Brain microvascular endothelial cell (primary cell): ENCODE measurements at regions not wholly inside any gene's neighbourhood (a gene's known extent, or its start where the extent isn't known, plus 50 kb on each side); places are given as distances from the start of the nearest gene placed in this dataset.

Experiments
- DNase-seq: peaks from one replicate; pipeline ENCODE4 v3.0.0-alpha.2; 2020
- H3K27ac ChIP-seq: fragments of 250-450 bp; sonication (Bioruptor Pico); 2 replicates; pipeline ENCODE4 v1.5.1; 2020; ENCODE audit warnings: mild to moderate bottlenecking, moderate library complexity
- H3K27me3 ChIP-seq: fragments of 250-450 bp; sonication (Bioruptor Pico); replicated peaks from 2 replicates; pipeline ENCODE4 v1.5.1; 2020; ENCODE audit warnings: mild to moderate bottlenecking
- H3K36me3 ChIP-seq: fragments of 250-450 bp; sonication (Bioruptor Pico); replicated peaks from 2 replicates; pipeline ENCODE4 v1.5.1; 2020; ENCODE audit warnings: mild to moderate bottlenecking
- H3K4me3 ChIP-seq: 2 replicates; pipeline ENCODE4 v1.5.1; 2011; ENCODE audit warnings: low read depth, mild to moderate bottlenecking, control low read depth, low read length, moderate library complexity
- CTCF ChIP-seq: IDR thresholded peaks from 2 replicates; pipeline ENCODE4 v1.5.1; 2011; ENCODE audit warnings: low read depth, mild to moderate bottlenecking, moderate library complexity, low read length, control low read depth, inconsistent platforms; ENCODE audit errors: missing control alignments
- in situ Hi-C: cut with HindIII; loops from 2 replicates; pipeline ENCODE4 v1.10.0; 2017; ENCODE audit warnings: low sequenced_read_pairs, low pct_ligation_motif_present

GRCh38 chr2:150784389-150784788 is 296.9 kb upstream of the RND3 start:
- no peak overlapping the region for H3K27ac ChIP-seq
- no peaks in the 10 kb centered on the region for H3K27me3 ChIP-seq
- in situ Hi-C loops: no loop called here
- H3K4me3 ChIP-seq: no peak overlapping the region
- no peak for TF ChIP-seq CTCF
- DNase-seq: no peak
- H3K36me3 ChIP-seq: no peaks in the 10 kb centered on the region

- Histone ChIP-seq H3K27me3 (no peaks in the 10 kb centered on the region), H3K27ac (no peak overlapping the region), H3K4me3 (no peak overlapping the region), H3K36me3 (no peaks in the 10 kb centered on the region)
- in situ Hi-C loops: no loop called here
- no peak for TF ChIP-seq CTCF
- no peak for DNase-seq
These were observed 296.4 kb upstream of the RND3 start for GRCh38 chr2:150783896-150784295.

GRCh38 chr2:150783015-150783414 is 295.5 kb upstream of the RND3 start:
- H3K4me3 ChIP-seq: no peak overlapping the region
- H3K36me3 ChIP-seq: no peaks in the 10 kb centered on the region
- no peaks in the 10 kb centered on the region for H3K27me3 ChIP-seq
- in situ Hi-C loops: no loop called here
- H3K27ac ChIP-seq: no peak overlapping the region
- no peak for DNase-seq
- TF ChIP-seq CTCF: no peak

GRCh38 chr2:150782613-150783012 is 295.1 kb upstream of the RND3 start:
- TF ChIP-seq CTCF: no peak
- in situ Hi-C loops: no loop called here
- H3K27me3 ChIP-seq: no peaks in the 10 kb centered on the region
- no peaks in the 10 kb centered on the region for H3K36me3 ChIP-seq
- H3K4me3 ChIP-seq: no peak overlapping the region
- DNase-seq: no peak
- H3K27ac ChIP-seq: no peak overlapping the region

GRCh38 chr2:150781142-150781541 is 293.7 kb upstream of the RND3 start:
- no peak overlapping the region for H3K27ac ChIP-seq
- no peak for DNase-seq
- no peak for TF ChIP-seq CTCF
- H3K4me3 ChIP-seq: no peak overlapping the region
- in situ Hi-C loops: no loop called here
- H3K36me3 ChIP-seq: no peaks in the 10 kb centered on the region
- no peaks in the 10 kb centered on the region for H3K27me3 ChIP-seq

- DNase-seq: peak; percentile 9
- no peak overlapping the region for H3K27ac ChIP-seq
- in situ Hi-C loops: no loop called here
- H3K27me3 ChIP-seq: no peaks in the 10 kb centered on the region
- H3K36me3 ChIP-seq: no peaks in the 10 kb centered on the region
- no peak for TF ChIP-seq CTCF
- H3K4me3 ChIP-seq: no peak overlapping the region
These were observed 291.4 kb upstream of the RND3 start for GRCh38 chr2:150778828-150779227.
